HEK293 (cell line): ENCODE measurements at regions not wholly inside any gene's neighbourhood (a gene's known extent, or its start where the extent isn't known, plus 50 kb on each side); places are given as distances from the start of the nearest gene placed in this dataset.

Experiments
- CTCF ChIA-PET: fragments of 350-600 bp; formaldehyde crosslinking; extraction: SDS; loops from one replicate; lab custom pipeline; 2021; ENCODE audit warnings: antibody characterized with exemption; lab: Yijun Ruan, JAX
- POLR2A ChIA-PET: fragments of 300-600 bp; formaldehyde crosslinking; extraction: SDS; loops from one replicate; lab custom pipeline; 2020; ENCODE audit warnings: antibody characterized with exemption, inconsistent platforms; lab: Yijun Ruan, JAX
- H3K27ac ChIP-seq: fragments of 200-500 bp; sonication (Bioruptor generic); 2 replicates; pipeline ENCODE4 v1.5.1; 2014; ENCODE audit warnings: low read depth, low read length, control low read depth, inconsistent platforms; ENCODE audit errors: extremely low read depth
- H3K36me3 ChIP-seq, 2 experiments: fragments of 200-500 bp in 1 of 2; sonication (Bioruptor generic) in 1 of 2; 1 replicate in 1 of 2; 2 replicates in 1 of 2; pipeline ENCODE4 v1.5.1; 2014 to 2017; ENCODE audit warnings: inconsistent platforms in 2 of 2, low read length in 2 of 2; ENCODE audit not compliant: control insufficient read depth in 2 of 2, insufficient read depth in 1 of 2
- H3K4me1 ChIP-seq: fragments of 200-500 bp; sonication (Bioruptor generic); 2 replicates; pipeline ENCODE4 v1.5.1; 2014; ENCODE audit warnings: mild to moderate bottlenecking, low read length, inconsistent platforms; ENCODE audit not compliant: control insufficient read depth, insufficient read depth
- H3K4me3 ChIP-seq: 2 replicates; pipeline ENCODE4 v1.5.1; 2011; ENCODE audit warnings: low read depth, mild to moderate bottlenecking, control low read depth, low read length, moderate library complexity
- H3K9me3 ChIP-seq: fragments of 200-500 bp; sonication (Bioruptor generic); 2 replicates; pipeline ENCODE4 v1.5.1; 2014; ENCODE audit warnings: low read depth, low read length, inconsistent platforms; ENCODE audit not compliant: control insufficient read depth, insufficient read depth
- GLI4 ChIP-seq: fragments of 450-650 bp; formaldehyde crosslinking; IDR thresholded peaks from 2 replicates; pipeline ENCODE4 v1.5.1; 2016; ENCODE audit warnings: missing biosample characterization, missing genetic modification characterization
- HOXC10 ChIP-seq: sonication (generic); formaldehyde crosslinking; IDR thresholded peaks from 2 replicates; pipeline ENCODE4 v1.8.1; 2023; ENCODE audit warnings: mild to moderate bottlenecking, missing genetic modification reagents
- KLF9 ChIP-seq: fragments of 450-650 bp; formaldehyde crosslinking; IDR thresholded peaks from 2 replicates; pipeline ENCODE4 v1.5.1; 2016; ENCODE audit warnings: missing biosample characterization, missing genetic modification characterization, low read depth
- MEIS1 ChIP-seq: sonication (generic); formaldehyde crosslinking; IDR thresholded peaks from 2 replicates; pipeline ENCODE4 v1.8.1; 2022; ENCODE audit warnings: missing genetic modification reagents, mild to moderate bottlenecking, borderline replicate concordance
- SCRT1 ChIP-seq: fragments of 450-650 bp; formaldehyde crosslinking; IDR thresholded peaks from 2 replicates; pipeline ENCODE4 v1.5.1; 2016; ENCODE audit warnings: missing biosample characterization, missing genetic modification characterization, borderline replicate concordance
- YY1 ChIP-seq: fragments of 450-650 bp; formaldehyde crosslinking; IDR thresholded peaks from 2 replicates; pipeline ENCODE4 v1.5.1; 2018; ENCODE audit warnings: missing biosample characterization, missing genetic modification characterization
- ZNF175 ChIP-seq: fragments of 450-650 bp; formaldehyde crosslinking; IDR thresholded peaks from 2 replicates; pipeline ENCODE4 v1.5.1; 2016; ENCODE audit warnings: missing biosample characterization, missing genetic modification characterization
- ZNF214 ChIP-seq: fragments of 450-650 bp; formaldehyde crosslinking; IDR thresholded peaks from 2 replicates; pipeline ENCODE4 v1.5.1; 2017; ENCODE audit warnings: missing biosample characterization, mild to moderate bottlenecking, missing genetic modification characterization, borderline replicate concordance
- ZNF223 ChIP-seq: fragments of 450-650 bp; formaldehyde crosslinking; IDR thresholded peaks from 2 replicates; pipeline ENCODE4 v1.5.1; 2016; ENCODE audit warnings: missing biosample characterization, missing genetic modification characterization
- ZNF248 ChIP-seq: fragments of 450-650 bp; formaldehyde crosslinking; IDR thresholded peaks from 2 replicates; pipeline ENCODE4 v1.5.1; 2017; ENCODE audit warnings: missing biosample characterization, missing genetic modification characterization
- ZNF341 ChIP-seq: fragments of 450-650 bp; formaldehyde crosslinking; IDR thresholded peaks from 2 replicates; pipeline ENCODE4; 2016; ENCODE audit warnings: low read depth, missing biosample characterization, missing genetic modification characterization
- ZNF398 ChIP-seq: fragments of 450-650 bp; formaldehyde crosslinking; IDR thresholded peaks from 2 replicates; pipeline ENCODE4 v1.5.1; 2017; ENCODE audit warnings: missing biosample characterization, missing genetic modification characterization
- ZNF514 ChIP-seq: fragments of 450-650 bp; formaldehyde crosslinking; IDR thresholded peaks from 2 replicates; pipeline ENCODE4 v1.5.1; 2016; ENCODE audit warnings: missing biosample characterization, missing genetic modification characterization
- ZNF521 ChIP-seq: fragments of 450-650 bp; formaldehyde crosslinking; IDR thresholded peaks from 2 replicates; pipeline ENCODE4 v1.5.1; 2017; ENCODE audit warnings: missing biosample characterization, mild to moderate bottlenecking, missing genetic modification characterization
- ZNF544 ChIP-seq: fragments of 450-650 bp; formaldehyde crosslinking; IDR thresholded peaks from 2 replicates; pipeline ENCODE4 v1.5.0; 2017; ENCODE audit warnings: missing biosample characterization, missing genetic modification characterization
- ZNF610 ChIP-seq: fragments of 450-650 bp; formaldehyde crosslinking; IDR thresholded peaks from 2 replicates; pipeline ENCODE4 v1.5.1; 2016; ENCODE audit warnings: missing biosample characterization, missing genetic modification characterization, borderline replicate concordance
- ZNF624 ChIP-seq: fragments of 450-650 bp; formaldehyde crosslinking; IDR thresholded peaks from 2 replicates; pipeline ENCODE4 v1.5.1; 2017; ENCODE audit warnings: missing biosample characterization, missing genetic modification characterization
- ZNF629 ChIP-seq: fragments of 450-650 bp; formaldehyde crosslinking; IDR thresholded peaks from 2 replicates; pipeline ENCODE4 v1.5.1; 2017; ENCODE audit warnings: missing biosample characterization, missing genetic modification characterization
- ZNF664 ChIP-seq: fragments of 450-650 bp; formaldehyde crosslinking; IDR thresholded peaks from 2 replicates; pipeline ENCODE4 v1.5.1; 2016; ENCODE audit warnings: missing biosample characterization, missing genetic modification characterization
- ZNF830 ChIP-seq: fragments of 450-650 bp; IDR thresholded peaks from 2 replicates; pipeline ENCODE4 v1.5.0; 2018; ENCODE audit warnings: missing biosample characterization, missing genetic modification characterization, low read depth, mild to moderate bottlenecking, moderate library complexity
- TF ChIP-seq, protein P1 (sequence below): fragments of 450-650 bp; formaldehyde crosslinking; IDR thresholded peaks from 2 replicates; pipeline ENCODE4 v1.5.1; 2017; ENCODE audit warnings: missing biosample characterization, mild to moderate bottlenecking, missing genetic modification characterization, moderate library complexity
- TF ChIP-seq, protein P2 (sequence below): fragments of 450-650 bp; formaldehyde crosslinking; IDR thresholded peaks from 2 replicates; pipeline ENCODE4 v1.5.1; 2017; ENCODE audit warnings: missing biosample characterization, missing genetic modification characterization
- TF ChIP-seq, protein P3 (sequence below): fragments of 450-650 bp; formaldehyde crosslinking; IDR thresholded peaks from 2 replicates; pipeline ENCODE4 v1.5.1; 2017; ENCODE audit warnings: missing biosample characterization, missing genetic modification characterization

DNA sequence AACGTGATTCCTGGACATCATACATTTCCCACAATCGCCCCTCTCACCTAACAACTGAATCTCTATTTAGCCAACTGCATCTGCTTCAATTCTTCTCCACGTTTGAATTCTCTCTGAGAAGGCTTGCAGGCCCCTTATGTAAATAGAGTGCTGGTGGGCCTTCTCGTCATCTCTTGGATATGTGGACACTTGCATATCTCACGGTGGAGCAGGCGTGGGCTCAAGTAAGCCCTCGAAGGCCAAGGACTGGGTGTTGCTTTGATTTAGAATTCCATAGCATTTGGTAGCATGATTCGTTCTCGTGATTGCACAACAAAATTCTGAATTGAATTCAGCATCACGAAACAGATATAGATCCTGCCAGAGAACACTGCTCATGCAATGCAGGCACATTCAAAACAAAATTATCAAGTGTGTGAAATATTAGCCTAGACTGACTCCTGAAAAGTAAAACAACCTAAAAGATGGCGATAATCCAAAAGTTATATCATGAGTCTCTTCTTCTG lies 613.6 kb downstream of the TFAP2A start:
- H3K4me1 ChIP-seq: no peaks in the 10 kb centered on the region
- no peaks in the 10 kb centered on the region for H3K9me3 ChIP-seq
- POLR2A ChIA-PET: no interaction called here
- no peak overlapping the region for H3K4me3 ChIP-seq
- CTCF ChIA-PET: no interaction called here
- no peak overlapping the region for H3K27ac ChIP-seq
- TF ChIP-seq MEIS1 (no peak), ZNF610 (tag by site-specific recombination) (no peak), ZNF544 (tag by site-specific recombination) (no peak), ZNF830 (tag by site-specific recombination) (no peak), HOXC10 (no peak)
- no peaks in the 10 kb centered on the region for H3K36me3 ChIP-seq

- TF ChIP-seq ZNF341 (tag by site-specific recombination) (no peak), ZNF214 (tag by site-specific recombination) (no peak), ZNF629 (no peak), ZNF521 (tag by site-specific recombination) (no peak), SCRT1 (tag by site-specific recombination) (no peak), YY1 (no peak), GLI4 (tag by site-specific recombination) (no peak), ZNF223 (tag by site-specific recombination) (no peak), ZNF175 (tag by site-specific recombination) (no peak), ZNF514 (tag by site-specific recombination) (no peak)
- TF ChIP-seq, protein P1, sequence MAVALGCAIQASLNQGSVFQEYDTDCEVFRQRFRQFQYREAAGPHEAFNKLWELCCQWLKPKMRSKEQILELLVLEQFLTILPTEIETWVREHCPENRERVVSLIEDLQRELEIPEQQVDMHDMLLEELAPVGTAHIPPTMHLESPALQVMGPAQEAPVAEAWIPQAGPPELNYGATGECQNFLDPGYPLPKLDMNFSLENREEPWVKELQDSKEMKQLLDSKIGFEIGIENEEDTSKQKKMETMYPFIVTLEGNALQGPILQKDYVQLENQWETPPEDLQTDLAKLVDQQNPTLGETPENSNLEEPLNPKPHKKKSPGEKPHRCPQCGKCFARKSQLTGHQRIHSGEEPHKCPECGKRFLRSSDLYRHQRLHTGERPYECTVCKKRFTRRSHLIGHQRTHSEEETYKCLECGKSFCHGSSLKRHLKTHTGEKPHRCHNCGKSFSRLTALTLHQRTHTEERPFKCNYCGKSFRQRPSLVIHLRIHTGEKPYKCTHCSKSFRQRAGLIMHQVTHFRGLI: no peak
- TF ChIP-seq, protein P2, sequence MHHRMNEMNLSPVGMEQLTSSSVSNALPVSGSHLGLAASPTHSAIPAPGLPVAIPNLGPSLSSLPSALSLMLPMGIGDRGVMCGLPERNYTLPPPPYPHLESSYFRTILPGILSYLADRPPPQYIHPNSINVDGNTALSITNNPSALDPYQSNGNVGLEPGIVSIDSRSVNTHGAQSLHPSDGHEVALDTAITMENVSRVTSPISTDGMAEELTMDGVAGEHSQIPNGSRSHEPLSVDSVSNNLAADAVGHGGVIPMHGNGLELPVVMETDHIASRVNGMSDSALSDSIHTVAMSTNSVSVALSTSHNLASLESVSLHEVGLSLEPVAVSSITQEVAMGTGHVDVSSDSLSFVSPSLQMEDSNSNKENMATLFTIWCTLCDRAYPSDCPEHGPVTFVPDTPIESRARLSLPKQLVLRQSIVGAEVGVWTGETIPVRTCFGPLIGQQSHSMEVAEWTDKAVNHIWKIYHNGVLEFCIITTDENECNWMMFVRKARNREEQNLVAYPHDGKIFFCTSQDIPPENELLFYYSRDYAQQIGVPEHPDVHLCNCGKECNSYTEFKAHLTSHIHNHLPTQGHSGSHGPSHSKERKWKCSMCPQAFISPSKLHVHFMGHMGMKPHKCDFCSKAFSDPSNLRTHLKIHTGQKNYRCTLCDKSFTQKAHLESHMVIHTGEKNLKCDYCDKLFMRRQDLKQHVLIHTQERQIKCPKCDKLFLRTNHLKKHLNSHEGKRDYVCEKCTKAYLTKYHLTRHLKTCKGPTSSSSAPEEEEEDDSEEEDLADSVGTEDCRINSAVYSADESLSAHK (tag by site-specific recombination): no peak
- TF ChIP-seq, protein P3, sequence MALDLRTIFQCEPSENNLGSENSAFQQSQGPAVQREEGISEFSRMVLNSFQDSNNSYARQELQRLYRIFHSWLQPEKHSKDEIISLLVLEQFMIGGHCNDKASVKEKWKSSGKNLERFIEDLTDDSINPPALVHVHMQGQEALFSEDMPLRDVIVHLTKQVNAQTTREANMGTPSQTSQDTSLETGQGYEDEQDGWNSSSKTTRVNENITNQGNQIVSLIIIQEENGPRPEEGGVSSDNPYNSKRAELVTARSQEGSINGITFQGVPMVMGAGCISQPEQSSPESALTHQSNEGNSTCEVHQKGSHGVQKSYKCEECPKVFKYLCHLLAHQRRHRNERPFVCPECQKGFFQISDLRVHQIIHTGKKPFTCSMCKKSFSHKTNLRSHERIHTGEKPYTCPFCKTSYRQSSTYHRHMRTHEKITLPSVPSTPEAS (tag by site-specific recombination): no peak
- ChIA-PET CTCF (interaction anchor here (0.7 kb wide), 2 partner anchors 60 to 231 kb away, joined by 3 to 4 read pairs; no protein-coding TSS in a partner anchor), POLR2A (no interaction called here)
- Histone ChIP-seq H3K4me3 (no peak overlapping the region), H3K4me1 (no peaks in the 10 kb centered on the region), H3K9me3 (no peaks in the 10 kb centered on the region), H3K36me3 (no peaks in the 10 kb centered on the region), H3K27ac (no peak overlapping the region)
Measured at GRCh38 chr6:9799582-9799981, 615.3 kb downstream of the TFAP2A start.

DNA sequence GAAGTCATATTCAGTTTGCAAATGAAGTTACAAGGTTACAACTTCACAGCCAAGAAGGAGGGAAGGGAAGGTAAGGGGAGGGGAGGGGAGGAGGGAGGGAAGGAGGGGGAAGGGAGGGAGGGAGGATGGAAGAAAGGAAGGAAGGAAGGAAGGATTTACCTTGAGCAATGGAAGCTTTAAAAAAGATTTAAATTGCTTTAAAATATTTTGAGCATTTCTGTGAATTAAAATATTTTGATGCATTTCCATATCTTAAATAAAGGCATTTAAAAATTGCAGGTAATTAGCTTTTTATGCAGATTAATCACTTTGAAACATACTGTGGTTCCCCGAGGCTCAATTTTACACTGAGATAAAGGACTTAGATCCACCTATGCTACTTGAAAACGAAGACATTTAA lies 618.0 kb downstream of the TFAP2A start:
- no peaks in the 10 kb centered on the region for H3K36me3 ChIP-seq
- no peak for TF ChIP-seq KLF9 (tag by site-specific recombination)
- TF ChIP-seq ZNF398 (tag by site-specific recombination): no peak
- TF ChIP-seq ZNF624 (tag by site-specific recombination): no peak
- no peak for TF ChIP-seq ZNF248 (tag by site-specific recombination)
- no peak for TF ChIP-seq ZNF664 (tag by site-specific recombination)
- H3K4me3 ChIP-seq: no peak overlapping the region
- no peaks in the 10 kb centered on the region for H3K9me3 ChIP-seq
- CTCF ChIA-PET: interaction anchor here (0.6 kb wide), 1 partner anchor 108 kb away, joined by 3 read pairs; no protein-coding TSS in a partner anchor
- H3K27ac ChIP-seq: no peak overlapping the region
- POLR2A ChIA-PET: no interaction called here
- no peaks in the 10 kb centered on the region for H3K4me1 ChIP-seq
